ENCODE measurements at regions not wholly inside any gene's neighbourhood (a gene's known extent, or its start where the extent isn't known, plus 50 kb on each side); places are given as distances from the start of the nearest gene placed in this dataset.

DNA sequence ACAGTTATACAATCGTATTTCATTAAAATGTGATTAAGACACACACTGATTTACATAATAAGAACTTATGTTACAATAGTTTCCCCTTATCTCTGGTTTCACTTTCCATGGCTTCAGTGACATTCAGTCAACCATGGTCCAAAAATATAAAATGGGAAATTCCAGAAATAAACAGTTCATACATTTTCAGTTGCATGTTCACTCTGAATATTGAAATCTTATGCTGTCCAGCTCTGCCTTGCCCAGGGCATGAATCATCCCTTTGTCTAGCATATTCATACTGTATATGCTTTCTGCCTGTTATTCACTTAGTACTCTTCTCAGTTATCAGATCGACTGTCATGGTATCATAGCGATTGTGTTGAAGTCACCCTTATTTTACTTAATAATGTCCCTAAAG, 173.8 kb upstream of the DCAF12L2 start (continued):
- no peak for TF ChIP-seq PRPF4 (IDR thresholded peaks at IDR 0.05; ENCODE audit: low read depth, low read length, poor library complexity, severe bottlenecking)
- TF ChIP-seq ZNF138 (CRISPR knock-in tag; IDR thresholded peaks at IDR 0.05; ENCODE audit: low read depth) = no peak
- TF ChIP-seq ESRRA (CRISPR knock-in tag; IDR thresholded peaks at IDR 0.05; ENCODE audit: low read depth) = no peak
- no peak for TF ChIP-seq ZNF441 (CRISPR knock-in tag; IDR thresholded peaks at IDR 0.05; ENCODE audit: borderline replicate concordance)
- TF ChIP-seq MEIS1 (CRISPR knock-in tag; IDR thresholded peaks at IDR 0.05; ENCODE audit: borderline replicate concordance) = no peak
- no peak for TF ChIP-seq MEIS2 (CRISPR knock-in tag; IDR thresholded peaks at IDR 0.05)
- TF ChIP-seq RFX3 (CRISPR knock-in tag; IDR thresholded peaks at IDR 0.05) = no peak
- TF ChIP-seq ZNF567 (CRISPR knock-in tag; IDR thresholded peaks at IDR 0.05; ENCODE audit: borderline replicate concordance) = no peak
- TF ChIP-seq SRF (IDR thresholded peaks at IDR 0.05; ENCODE audit: low read depth, low read length) = no peak
- TF ChIP-seq, protein P1, sequence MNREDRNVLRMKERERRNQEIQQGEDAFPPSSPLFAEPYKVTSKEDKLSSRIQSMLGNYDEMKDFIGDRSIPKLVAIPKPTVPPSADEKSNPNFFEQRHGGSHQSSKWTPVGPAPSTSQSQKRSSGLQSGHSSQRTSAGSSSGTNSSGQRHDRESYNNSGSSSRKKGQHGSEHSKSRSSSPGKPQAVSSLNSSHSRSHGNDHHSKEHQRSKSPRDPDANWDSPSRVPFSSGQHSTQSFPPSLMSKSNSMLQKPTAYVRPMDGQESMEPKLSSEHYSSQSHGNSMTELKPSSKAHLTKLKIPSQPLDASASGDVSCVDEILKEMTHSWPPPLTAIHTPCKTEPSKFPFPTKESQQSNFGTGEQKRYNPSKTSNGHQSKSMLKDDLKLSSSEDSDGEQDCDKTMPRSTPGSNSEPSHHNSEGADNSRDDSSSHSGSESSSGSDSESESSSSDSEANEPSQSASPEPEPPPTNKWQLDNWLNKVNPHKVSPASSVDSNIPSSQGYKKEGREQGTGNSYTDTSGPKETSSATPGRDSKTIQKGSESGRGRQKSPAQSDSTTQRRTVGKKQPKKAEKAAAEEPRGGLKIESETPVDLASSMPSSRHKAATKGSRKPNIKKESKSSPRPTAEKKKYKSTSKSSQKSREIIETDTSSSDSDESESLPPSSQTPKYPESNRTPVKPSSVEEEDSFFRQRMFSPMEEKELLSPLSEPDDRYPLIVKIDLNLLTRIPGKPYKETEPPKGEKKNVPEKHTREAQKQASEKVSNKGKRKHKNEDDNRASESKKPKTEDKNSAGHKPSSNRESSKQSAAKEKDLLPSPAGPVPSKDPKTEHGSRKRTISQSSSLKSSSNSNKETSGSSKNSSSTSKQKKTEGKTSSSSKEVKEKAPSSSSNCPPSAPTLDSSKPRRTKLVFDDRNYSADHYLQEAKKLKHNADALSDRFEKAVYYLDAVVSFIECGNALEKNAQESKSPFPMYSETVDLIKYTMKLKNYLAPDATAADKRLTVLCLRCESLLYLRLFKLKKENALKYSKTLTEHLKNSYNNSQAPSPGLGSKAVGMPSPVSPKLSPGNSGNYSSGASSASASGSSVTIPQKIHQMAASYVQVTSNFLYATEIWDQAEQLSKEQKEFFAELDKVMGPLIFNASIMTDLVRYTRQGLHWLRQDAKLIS (CRISPR knock-in tag; IDR thresholded peaks at IDR 0.05) = no peak
- no peak for TF ChIP-seq IKZF4 (CRISPR knock-in tag; IDR thresholded peaks at IDR 0.05; ENCODE audit: borderline replicate concordance, low read depth, not compliant biosample characterization)
- TF ChIP-seq ZNF235 (CRISPR knock-in tag; IDR thresholded peaks at IDR 0.05; ENCODE audit: borderline replicate concordance) = no peak

Data from HepG2 (cell line).